VCaP (cell line): ENCODE measurements at regions not wholly inside any gene's neighbourhood (a gene's known extent, or its start where the extent isn't known, plus 50 kb on each side); places are given as distances from the start of the nearest gene placed in this dataset.
"Not testable (repeated sequence)": the region's sequence is repeated elsewhere in the genome, so short reads cannot be mapped to it uniquely, and the experiment has no call there.

ENCODE experiments used
- H3K27ac ChIP-seq: fragments of 450-650 bp; 2 replicates; pipeline ENCODE4 v1.5.1; 2017
- CTCF ChIP-seq: fragments of 450-650 bp; conservative IDR thresholded peaks from 2 replicates; pipeline ENCODE4 v1.5.1; 2017; ENCODE audit warnings: mild to moderate bottlenecking, moderate library complexity

GRCh38 chr5:157952374-157952685 lies 93.4 kb upstream of the CLINT1 start:
- no peak for TF ChIP-seq CTCF
- H3K27ac ChIP-seq: no peak overlapping the region

- no peak for TF ChIP-seq CTCF
- H3K27ac ChIP-seq: no peak overlapping the region
Observed at GRCh38 chr5:157951673-157952373, 92.9 kb upstream of the CLINT1 start.

GRCh38 chr5:157949520-157949919 lies 90.6 kb upstream of the CLINT1 start:
- no peak for TF ChIP-seq CTCF
- H3K27ac ChIP-seq: no peak overlapping the region

GRCh38 chr5:157948738-157949410 lies 89.9 kb upstream of the CLINT1 start:
- peak; percentile 93 for TF ChIP-seq CTCF
- no peak overlapping the region for H3K27ac ChIP-seq

GRCh38 chr5:157947156-157947555 lies 88.2 kb upstream of the CLINT1 start:
- no peak overlapping the region for H3K27ac ChIP-seq
- TF ChIP-seq CTCF: no peak

- H3K27ac ChIP-seq: not testable (repeated sequence)
Observed at GRCh38 chr5:157945822-157946221, 86.9 kb upstream of the CLINT1 start.

- no peak overlapping the region for H3K27ac ChIP-seq
- no peak for TF ChIP-seq CTCF
Observed at GRCh38 chr5:157944938-157945337, 86.0 kb upstream of the CLINT1 start.

- TF ChIP-seq CTCF: no peak
- H3K27ac ChIP-seq: no peak overlapping the region
Observed at GRCh38 chr5:157944077-157944633, 85.2 kb upstream of the CLINT1 start.
